Heart right ventricle (tissue), 16 donors: ENCODE measurements at regions not wholly inside any gene's neighbourhood (a gene's known extent, or its start where the extent isn't known, plus 50 kb on each side); places are given as distances from the start of the nearest gene placed in this dataset.

Experiments
- ATAC-seq, 8 donors: fragments of 200-7000 bp; cut with Tn5 transposase; one replicate each; pipeline ENCODE4 v1.9.1; 2020; ENCODE audit warnings: mild to moderate bottlenecking in 8 of 8, moderate library complexity in 8 of 8, moderate number of reproducible peaks in 1 of 8
- DNase-seq, 2 donors: peaks; one replicate each; pipeline ENCODE4 v3.0.0-alpha.2; 2020
- H3K27ac ChIP-seq, 10 donors: fragments of 200-600 bp; sonication (generic) in 2 of 10; one replicate each; pipeline versions ENCODE4 v1.5.0 to v1.8.0; 2020 to 2022; ENCODE audit warnings: mild to moderate bottlenecking in 3 of 10
- H3K27me3 ChIP-seq, 7 donors: fragments of 200-600 bp; one replicate each; pipeline ENCODE4 v1.8.0; 2021 to 2022; ENCODE audit warnings: mild to moderate bottlenecking in 2 of 7
- H3K36me3 ChIP-seq, 9 donors: fragments of 200-600 bp; sonication (generic) in 1 of 9; one replicate each; pipeline versions ENCODE4 v1.5.0 to v1.8.0; 2020 to 2022; ENCODE audit warnings: mild to moderate bottlenecking in 2 of 9
- H3K4me1 ChIP-seq, 9 donors: fragments of 200-600 bp; sonication (generic) in 1 of 9; one replicate each; pipeline versions ENCODE4 v1.5.0 to v1.8.0; 2020 to 2022; ENCODE audit warnings: mild to moderate bottlenecking in 4 of 9
- H3K4me3 ChIP-seq, 10 donors: fragments of 200-600 bp; sonication (generic) in 2 of 10; one replicate each; pipeline versions ENCODE4 v1.5.0 to v1.8.0; 2020 to 2022; ENCODE audit warnings: mild to moderate bottlenecking in 7 of 10, moderate library complexity in 2 of 10
- H3K9me3 ChIP-seq, 11 donors: fragments of 200-600 bp in 10 of 11; sonication (generic) in 2 of 11; one replicate each; pipeline versions ENCODE4 v1.5.0 to v1.8.0; 2013 to 2022; ENCODE audit warnings: mild to moderate bottlenecking in 2 of 11, control low read depth in 1 of 11, moderate library complexity in 1 of 11
- WGBS, 2 donors: extraction: QIAGEN DNeasy Blood & Tissue Kit; methylation state at CpG; one replicate each; pipeline ENCODE4 v1.1.7; 2013; ENCODE audit warnings: inconsistent platforms in 1 of 2; 5-methylcytosine and 5-hydroxymethylcytosine counted together
- intact Hi-C, 10 donors: fragments of 100-400 bp; cut with DNase I; formaldehyde crosslinking; loops; one replicate each; pipeline versions ENCODE4 v1.11.1 to v1.14.2; 2022
- TF ChIP-seq, protein P1 (sequence below), 9 donors: fragments of 200-600 bp; sonication (generic) in 2 of 9; IDR thresholded peaks; one replicate each; pipeline versions ENCODE4 v1.5.0 to v1.8.0; 2021 to 2022; ENCODE audit warnings: antibody characterized with exemption in 9 of 9, mild to moderate bottlenecking in 5 of 9, moderate library complexity in 1 of 9
- donor health status: Arrhythmogenic right ventricular cardiomyopathy.
- donor health status: ischemic (EF 13 %, LVEDD 7.1; RV severe dilation, severe dysfunction).
- donor health status: healthy with polysubstance abuse.
- donor health status: DM: no; HTN: yes; CAD: no.
- donor health status: DM: no; HTN: no; CAD: no.
- donor health status: ischemic (EF 25% LVEDD 6.9; RV normal size, moderate dysfunction).
- donor health status: ischemic (EF 25% LVEDD 5.7; RV mildly dilated, moderate dysfunction).
- donor health status: healthy.
- donor health status: DM: yes; HTN: yes; CAD: no.
- donor health status: Ischemic cardiomyopathy.
- donor health status: ischemic (EF 35%, LVEDD 5.7; RV mildly dilated, moderate dysfunction).
- donor health status: nonischemic (EF 11% LVEDD 7.7; RV severe dilation, severe dysfunction).
- donor health status: DM: yes; HTN: yes; CAD: no.
- donor health status: PGD.
- donor health status: ischemic (EF 29% LVEDD 5.4; RV normal size, mild dysfunction).
- donor health status: nonischemic (EF 23%, LVEDD 6.1; RV moderate dilation, normal function).

DNA sequence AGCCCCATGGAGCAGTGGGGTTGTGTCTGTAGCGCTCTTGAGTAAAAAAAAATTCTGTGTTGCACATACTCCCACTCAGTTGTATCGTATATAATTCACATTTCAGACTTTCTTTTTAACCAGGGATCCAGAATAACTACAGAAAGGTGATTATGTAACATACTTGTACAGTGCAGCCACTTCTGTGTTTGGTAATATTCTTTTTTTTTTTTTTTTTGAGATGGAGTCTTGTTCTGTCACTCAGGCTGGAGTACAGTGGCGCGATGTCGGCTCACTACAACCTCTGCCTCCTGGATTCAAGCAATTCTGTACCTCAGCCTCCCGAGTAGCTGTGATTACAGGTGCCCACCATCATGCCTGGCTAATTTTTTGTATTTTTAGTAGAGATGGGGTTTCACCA lies 82.4 kb upstream of the MACF1 start:
- peaks cover 0 to 40% (median 0%) of the 10 kb centered on the region in 9 donors for H3K36me3 ChIP-seq
- DNase-seq = no peak
- no peak overlapping the region for H3K27ac ChIP-seq
- H3K4me1 ChIP-seq = peaks cover 0 to 26% (median 19%) of the 10 kb centered on the region in 9 donors
- WGBS, 2 donors = 96 to 99% methylated on average over 6 of the region's 6 CpGs
- no peaks in the 10 kb centered on the region for H3K9me3 ChIP-seq
- no peak overlapping the region for H3K4me3 ChIP-seq
- ATAC-seq = no peak
- intact Hi-C loops = no loop called here
- TF ChIP-seq, protein P1, sequence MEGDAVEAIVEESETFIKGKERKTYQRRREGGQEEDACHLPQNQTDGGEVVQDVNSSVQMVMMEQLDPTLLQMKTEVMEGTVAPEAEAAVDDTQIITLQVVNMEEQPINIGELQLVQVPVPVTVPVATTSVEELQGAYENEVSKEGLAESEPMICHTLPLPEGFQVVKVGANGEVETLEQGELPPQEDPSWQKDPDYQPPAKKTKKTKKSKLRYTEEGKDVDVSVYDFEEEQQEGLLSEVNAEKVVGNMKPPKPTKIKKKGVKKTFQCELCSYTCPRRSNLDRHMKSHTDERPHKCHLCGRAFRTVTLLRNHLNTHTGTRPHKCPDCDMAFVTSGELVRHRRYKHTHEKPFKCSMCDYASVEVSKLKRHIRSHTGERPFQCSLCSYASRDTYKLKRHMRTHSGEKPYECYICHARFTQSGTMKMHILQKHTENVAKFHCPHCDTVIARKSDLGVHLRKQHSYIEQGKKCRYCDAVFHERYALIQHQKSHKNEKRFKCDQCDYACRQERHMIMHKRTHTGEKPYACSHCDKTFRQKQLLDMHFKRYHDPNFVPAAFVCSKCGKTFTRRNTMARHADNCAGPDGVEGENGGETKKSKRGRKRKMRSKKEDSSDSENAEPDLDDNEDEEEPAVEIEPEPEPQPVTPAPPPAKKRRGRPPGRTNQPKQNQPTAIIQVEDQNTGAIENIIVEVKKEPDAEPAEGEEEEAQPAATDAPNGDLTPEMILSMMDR (IDR thresholded peaks at IDR 0.05) = no peak
- H3K27me3 ChIP-seq = no peaks in the 10 kb centered on the region

DNA sequence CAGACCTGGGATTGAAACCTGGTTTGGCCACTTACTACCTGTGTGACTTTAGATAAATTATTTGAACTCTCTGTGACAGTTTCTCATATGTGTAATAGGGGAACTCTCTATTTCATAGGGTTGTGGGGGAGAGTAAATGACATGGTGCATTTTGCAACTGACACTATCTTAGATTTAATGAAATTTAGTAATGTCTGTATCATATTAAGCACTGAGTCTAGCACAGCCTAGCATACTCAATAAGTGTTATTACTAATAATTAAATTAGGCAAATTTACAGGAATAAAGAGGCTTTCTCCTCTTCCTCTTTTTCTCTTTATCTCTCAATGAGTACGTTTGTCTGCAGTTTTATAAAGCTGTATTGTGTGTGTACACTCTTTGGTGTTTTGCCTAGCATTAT lies 80.2 kb upstream of the MACF1 start:
- DNase-seq = no peak
- intact Hi-C loops = no loop called here

DNA sequence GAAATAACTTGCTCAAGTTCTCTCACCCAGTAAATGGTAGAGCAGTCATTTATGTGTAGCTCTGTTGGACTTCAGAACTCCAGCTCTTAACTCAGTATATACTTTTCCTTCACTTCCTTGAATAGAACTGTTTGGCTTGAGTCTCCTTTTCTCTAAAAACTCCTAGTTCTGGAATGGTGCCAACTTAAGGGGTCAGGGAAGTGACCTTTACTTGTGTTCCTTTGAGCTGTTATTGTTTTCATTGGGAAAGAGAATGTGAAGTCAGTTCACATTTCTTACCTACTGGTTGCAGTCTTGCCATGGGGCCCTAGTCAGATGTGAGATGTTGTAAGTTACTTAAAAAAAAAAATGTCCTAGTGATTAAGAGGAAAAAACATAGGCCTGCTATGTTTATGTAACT lies 77.0 kb upstream of the MACF1 start:
- peak; percentile 18 to 76 (median 64) for ATAC-seq
- Histone ChIP-seq H3K4me3 (no peak overlapping the region), H3K4me1 (peaks cover 5 to 64% (median 59%) of the 10 kb centered on the region in 9 donors), H3K27ac (peak overlapping the region in 9 of 10 donors; percentile 8 to 84 (median 57)), H3K27me3 (no peaks in the 10 kb centered on the region), H3K9me3 (no peaks in the 10 kb centered on the region), H3K36me3 (peaks cover 0 to 23% (median 0%) of the 10 kb centered on the region in 9 donors)
- TF ChIP-seq, protein P1 (IDR thresholded peaks at IDR 0.05) = no peak
- intact Hi-C loops = no loop called here
- peak in 1 of 2 donors; percentile 70 for DNase-seq

More for the DNA sequence above, 80.2 kb upstream of the MACF1 start:
- no peaks in the 10 kb centered on the region for H3K9me3 ChIP-seq
- WGBS, 2 donors = 93 to 100% methylated on average over 1 of the region's 1 CpG
- H3K27me3 ChIP-seq = no peaks in the 10 kb centered on the region
- no peak overlapping the region for H3K4me3 ChIP-seq
- TF ChIP-seq, protein P1 (IDR thresholded peaks at IDR 0.05) = no peak
- no peak for ATAC-seq
- H3K36me3 ChIP-seq = peaks cover 0 to 40% (median 0%) of the 10 kb centered on the region in 9 donors
- no peak overlapping the region for H3K27ac ChIP-seq
- peaks cover 0 to 32% (median 26%) of the 10 kb centered on the region in 9 donors for H3K4me1 ChIP-seq

DNA sequence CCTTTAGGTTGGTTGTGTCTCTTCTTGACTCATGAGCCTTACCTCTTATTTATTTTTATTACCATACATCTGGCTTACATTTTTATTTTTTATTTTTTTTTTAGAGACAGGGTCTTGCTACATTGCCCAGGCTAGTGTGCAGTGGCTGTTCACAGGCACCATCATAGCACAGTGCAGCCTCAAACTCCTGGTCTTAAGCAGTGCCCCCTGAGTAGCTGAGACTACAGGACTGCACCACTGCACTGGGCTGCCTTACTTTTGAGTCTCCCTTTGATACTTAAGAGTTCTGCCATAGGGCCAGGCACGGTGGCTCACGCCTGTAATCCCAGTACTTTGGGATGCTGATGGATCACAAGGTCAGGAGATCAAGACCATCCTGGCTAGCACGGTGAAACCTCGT lies 76.4 kb upstream of the MACF1 start:
- H3K27ac ChIP-seq = peak overlapping the region in 9 of 10 donors; percentile 8 to 84 (median 57)
- intact Hi-C loops = loop anchor here in 1 of 10 donors (2.0 kb wide), 1 partner anchor 21 kb away; no protein-coding TSS in a partner anchor
- DNase-seq (no peak), ATAC-seq (no peak)
- peaks cover 0 to 20% (median 0%) of the 10 kb centered on the region in 9 donors for H3K36me3 ChIP-seq
- WGBS, 2 donors = 66 to 68% methylated on average over 4 of the region's 4 CpGs
- H3K4me3 ChIP-seq = no peak overlapping the region
- TF ChIP-seq, protein P1 (IDR thresholded peaks at IDR 0.05) = no peak
- no peaks in the 10 kb centered on the region for H3K27me3 ChIP-seq
- no peaks in the 10 kb centered on the region for H3K9me3 ChIP-seq
- peaks cover 5 to 70% (median 65%) of the 10 kb centered on the region in 9 donors for H3K4me1 ChIP-seq
